Stimulated activated effector memory CD8-positive, alpha-beta T cell treated with anti-CD3 and anti-CD28 coated beads, Interleukin-12 subunit alpha, Interleukin-12 subunit beta, amount 100 ng/mL, for 72 hours (primary cell): ENCODE measurements at regions not wholly inside any gene's neighbourhood (a gene's known extent, or its start where the extent isn't known, plus 50 kb on each side); places are given as distances from the start of the nearest gene placed in this dataset.

ENCODE experiments used
- ATAC-seq: fragments of 150-1000 bp; cut with Tn5 transposase; 2 replicates; pipeline ENCODE4 v1.10.0; 2021
- DNase-seq, 2 donors: peaks; one replicate each; pipeline ENCODE4 v3.0.0; 2021 to 2022; ENCODE audit warnings: low spot score in 2 of 2
- H3K27ac Mint-ChIP-seq: one replicate; pipeline ENCODE4 v1.8.0; 2022; ENCODE audit warnings: mild to moderate bottlenecking, mixed read lengths
- H3K36me3 Mint-ChIP-seq: one replicate; pipeline ENCODE4 v1.8.0; 2022; ENCODE audit warnings: mild to moderate bottlenecking, mixed read lengths
- H3K4me1 Mint-ChIP-seq: one replicate; pipeline ENCODE4 v1.8.0; 2022; ENCODE audit warnings: mixed read lengths
- H3K4me3 Mint-ChIP-seq: one replicate; pipeline ENCODE4 v1.8.0; 2022; ENCODE audit warnings: mild to moderate bottlenecking, mixed read lengths
- H3K9me3 Mint-ChIP-seq: one replicate; pipeline ENCODE4 v1.8.0; 2022; ENCODE audit warnings: mixed read lengths

DNA sequence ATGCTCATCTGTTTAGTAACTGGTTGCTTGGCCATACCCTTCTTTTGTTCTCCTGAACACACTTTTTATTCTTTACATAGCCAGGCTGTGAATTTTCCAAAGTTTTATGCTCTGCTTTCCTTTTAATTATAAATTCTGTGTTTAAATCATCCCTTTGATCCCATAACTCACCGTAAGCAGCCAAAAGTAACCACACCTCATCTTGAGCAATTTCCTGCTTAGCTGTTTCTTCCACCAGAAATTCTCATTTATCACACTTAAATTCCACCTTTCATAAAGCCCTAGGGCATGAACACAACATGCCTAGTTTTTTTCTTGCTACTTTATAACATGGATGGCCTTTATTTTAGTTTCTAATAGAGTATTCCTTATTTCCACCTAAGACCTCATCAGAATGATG lies 510.7 kb downstream of the C12orf50 start:
- Mint-ChIP-seq H3K4me3 (no peak overlapping the region), H3K36me3 (no peaks in the 10 kb centered on the region), H3K4me1 (no peaks in the 10 kb centered on the region), H3K27ac (no peak overlapping the region), H3K9me3 (peaks cover 3% of the 10 kb centered on the region)
- ATAC-seq (no peak), DNase-seq (no peak)

DNA sequence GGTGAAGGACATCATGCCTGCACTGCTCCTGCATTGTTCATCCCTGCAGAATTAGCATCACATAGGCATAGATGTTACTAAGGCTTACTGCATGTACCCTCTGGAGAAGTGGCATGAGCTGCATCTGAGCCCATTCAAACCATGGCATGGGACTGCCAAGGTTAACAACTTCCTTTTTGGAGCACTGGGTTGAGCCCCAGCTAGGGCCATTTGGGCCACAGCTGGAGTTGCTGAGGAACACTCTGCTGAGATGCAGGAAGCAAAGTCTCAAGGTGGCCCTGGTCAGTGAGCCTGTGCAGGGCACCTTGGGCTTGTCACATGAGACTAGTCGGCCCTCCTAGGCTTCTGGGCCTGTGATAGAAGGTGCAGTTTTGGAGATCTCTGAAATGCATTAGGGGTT lies 511.2 kb downstream of the C12orf50 start:
- H3K4me1 Mint-ChIP-seq = no peaks in the 10 kb centered on the region
- no peak overlapping the region for H3K4me3 Mint-ChIP-seq
- no peaks in the 10 kb centered on the region for H3K36me3 Mint-ChIP-seq
- ATAC-seq = peak; percentile 32
- DNase-seq = no peak
- no peak overlapping the region for H3K27ac Mint-ChIP-seq
- peaks cover 3% of the 10 kb centered on the region for H3K9me3 Mint-ChIP-seq

DNA sequence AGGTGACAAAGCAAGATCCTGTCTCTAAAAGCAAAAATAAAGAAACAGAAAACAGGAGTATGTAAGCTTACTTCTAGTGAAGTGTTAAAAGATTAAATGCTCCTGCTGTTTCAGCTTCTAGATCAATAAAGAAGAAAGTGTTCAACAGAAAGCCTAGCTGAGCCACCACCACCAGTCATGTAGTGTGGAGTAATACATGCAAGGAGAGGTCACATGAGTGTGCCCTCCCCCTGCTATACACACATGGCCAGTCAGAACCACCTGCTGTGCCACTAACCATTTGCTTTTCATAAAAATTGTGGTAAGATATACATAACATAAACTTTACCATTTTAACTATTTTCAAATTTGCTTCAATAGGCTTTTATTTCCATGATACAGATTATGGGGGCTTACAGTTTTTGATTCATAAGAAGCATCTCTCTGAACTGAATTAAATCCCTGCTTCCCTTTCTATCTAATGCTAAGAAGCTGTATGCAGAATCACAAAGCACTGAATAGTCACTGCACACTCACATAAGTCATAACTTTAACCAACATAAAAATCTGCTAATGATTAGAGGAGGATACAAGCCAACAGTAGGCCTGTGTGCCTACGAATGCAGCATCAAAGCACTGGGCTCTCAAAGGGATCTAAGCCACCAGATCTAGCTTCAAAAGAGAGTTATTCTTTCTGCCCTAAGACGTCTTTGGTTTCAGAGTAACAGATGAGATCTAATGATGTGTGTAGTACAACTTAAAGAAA lies 515.5 kb downstream of the C12orf50 start:
- Mint-ChIP-seq H3K36me3 (no peaks in the 10 kb centered on the region), H3K27ac (no peak overlapping the region), H3K9me3 (peaks cover 5% of the 10 kb centered on the region), H3K4me3 (no peak overlapping the region), H3K4me1 (no peaks in the 10 kb centered on the region)
- no peak for DNase-seq
- ATAC-seq = no peak

DNA sequence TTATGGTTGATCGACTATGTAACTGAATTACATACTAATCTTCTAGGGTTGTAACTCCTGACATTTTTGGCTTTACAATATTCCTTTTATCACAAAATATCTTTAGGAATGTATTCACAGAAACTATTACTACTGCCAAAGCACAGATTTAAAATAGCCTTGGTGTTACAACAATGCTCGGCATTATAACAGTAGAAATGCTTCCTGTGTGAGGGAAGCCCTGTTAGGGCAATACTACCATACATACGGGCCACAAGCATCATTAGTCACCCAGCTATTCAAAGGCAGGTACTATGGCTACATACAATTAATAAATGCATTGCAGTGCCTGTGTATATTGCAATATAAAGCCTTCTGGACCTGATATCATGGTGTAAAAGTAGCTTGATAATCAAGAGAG lies 517.8 kb downstream of the C12orf50 start:
- Mint-ChIP-seq H3K9me3 (peaks cover 6% of the 10 kb centered on the region), H3K27ac (no peak overlapping the region), H3K36me3 (no peaks in the 10 kb centered on the region), H3K4me3 (no peak overlapping the region), H3K4me1 (no peaks in the 10 kb centered on the region)
- DNase-seq (no peak), ATAC-seq (no peak)

DNA sequence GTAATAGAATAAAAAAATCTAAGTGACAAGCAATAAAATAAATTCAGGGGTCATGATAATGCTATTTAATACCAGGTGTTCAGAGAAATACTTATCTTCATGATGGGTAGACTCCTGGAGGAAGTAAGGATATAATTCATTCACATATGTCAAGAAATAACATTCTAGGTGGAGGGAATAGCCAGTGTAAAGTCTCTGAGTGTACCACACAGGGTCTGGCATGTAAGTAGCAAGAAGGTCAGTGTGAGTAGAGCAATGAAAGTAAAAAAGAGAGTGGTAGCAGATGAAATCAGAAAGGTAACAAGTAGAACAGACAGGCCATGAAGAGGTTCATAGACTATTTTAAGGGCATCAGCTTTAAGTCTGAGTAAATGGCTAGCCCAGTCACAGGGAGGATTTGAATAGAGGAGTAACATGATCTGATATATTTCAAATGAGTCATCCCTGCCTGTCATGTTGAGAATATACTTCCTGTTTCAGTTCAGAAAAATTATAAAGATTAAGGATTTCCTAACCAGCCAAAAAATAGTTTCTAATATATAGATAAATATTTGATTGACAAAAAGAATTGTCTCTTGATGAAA lies 519.9 kb downstream of the C12orf50 start:
- Mint-ChIP-seq H3K36me3 (no peaks in the 10 kb centered on the region), H3K4me1 (no peaks in the 10 kb centered on the region), H3K9me3 (peaks cover 12% of the 10 kb centered on the region), H3K27ac (no peak overlapping the region), H3K4me3 (no peak overlapping the region)
- no peak for DNase-seq
- ATAC-seq = no peak

DNA sequence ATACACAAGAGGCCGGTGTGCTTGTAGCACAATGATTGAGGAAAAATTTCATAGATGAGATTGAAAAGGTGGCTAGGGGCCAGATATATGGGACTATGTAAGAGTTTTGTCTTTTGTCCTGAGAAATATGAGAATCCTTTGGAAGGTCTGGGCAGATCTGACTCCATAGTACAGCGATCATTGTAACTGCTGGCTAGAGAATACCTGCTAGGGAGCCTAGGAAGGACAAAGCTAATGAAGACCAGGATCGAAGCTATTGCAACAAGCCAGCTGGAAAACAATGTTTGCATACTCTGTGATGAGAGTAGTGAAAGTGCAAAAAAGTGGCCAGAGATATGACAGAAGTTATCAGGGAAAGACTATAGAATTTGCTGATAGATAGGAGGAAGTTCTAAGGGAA lies 537.6 kb downstream of the C12orf50 start:
- no peak overlapping the region for H3K4me3 Mint-ChIP-seq
- ATAC-seq = no peak

DNA sequence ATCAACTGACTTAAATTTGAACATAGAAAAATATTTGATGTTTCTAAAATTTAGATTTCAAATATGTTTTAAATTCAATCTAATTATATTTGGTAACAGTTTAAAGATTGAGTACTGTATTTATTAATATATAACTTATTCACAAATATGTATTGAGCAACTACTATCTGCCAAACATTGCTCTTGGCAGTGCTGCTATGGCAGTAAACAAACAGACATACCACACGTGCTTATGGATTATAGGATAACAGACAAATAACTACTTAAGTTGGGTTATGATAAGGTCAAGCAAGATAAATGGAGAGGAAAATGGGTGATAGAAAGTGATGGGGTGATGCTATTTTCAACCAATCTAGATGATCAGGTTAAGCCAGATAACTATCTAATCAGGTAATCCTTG lies 538.1 kb downstream of the C12orf50 start:
- Mint-ChIP-seq H3K9me3 (peaks cover 3% of the 10 kb centered on the region), H3K4me1 (no peaks in the 10 kb centered on the region), H3K36me3 (no peaks in the 10 kb centered on the region), H3K27ac (no peak overlapping the region), H3K4me3 (no peak overlapping the region)
- no peak for ATAC-seq
- no peak for DNase-seq

More for the DNA sequence above, 537.6 kb downstream of the C12orf50 start:
- Mint-ChIP-seq H3K4me1 (no peaks in the 10 kb centered on the region), H3K9me3 (peaks cover 3% of the 10 kb centered on the region), H3K27ac (no peak overlapping the region), H3K36me3 (no peaks in the 10 kb centered on the region)
- DNase-seq = no peak

DNA sequence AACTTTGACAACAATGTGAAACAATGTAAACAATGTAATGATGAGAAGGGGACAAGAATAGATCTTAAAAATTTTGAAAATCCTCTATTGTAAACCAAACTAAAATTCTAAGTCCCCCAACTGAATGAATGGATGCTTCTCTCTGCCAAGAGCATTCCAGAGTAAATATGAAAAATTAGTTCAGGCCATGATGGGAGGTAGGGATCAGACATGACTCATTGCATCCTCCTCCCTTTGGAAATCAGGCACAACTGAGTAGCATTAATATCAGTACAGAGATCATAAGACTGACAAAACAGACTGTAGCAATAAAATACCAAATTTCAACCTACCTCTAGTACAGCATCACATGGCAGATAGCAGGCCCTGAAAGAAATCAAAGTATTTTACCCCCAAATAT lies 559.9 kb downstream of the C12orf50 start:
- ATAC-seq (no peak), DNase-seq (no peak)
- no peaks in the 10 kb centered on the region for H3K36me3 Mint-ChIP-seq
- peaks cover 13% of the 10 kb centered on the region for H3K9me3 Mint-ChIP-seq
- no peak overlapping the region for H3K27ac Mint-ChIP-seq
- H3K4me1 Mint-ChIP-seq = no peaks in the 10 kb centered on the region
- H3K4me3 Mint-ChIP-seq = no peak overlapping the region

DNA sequence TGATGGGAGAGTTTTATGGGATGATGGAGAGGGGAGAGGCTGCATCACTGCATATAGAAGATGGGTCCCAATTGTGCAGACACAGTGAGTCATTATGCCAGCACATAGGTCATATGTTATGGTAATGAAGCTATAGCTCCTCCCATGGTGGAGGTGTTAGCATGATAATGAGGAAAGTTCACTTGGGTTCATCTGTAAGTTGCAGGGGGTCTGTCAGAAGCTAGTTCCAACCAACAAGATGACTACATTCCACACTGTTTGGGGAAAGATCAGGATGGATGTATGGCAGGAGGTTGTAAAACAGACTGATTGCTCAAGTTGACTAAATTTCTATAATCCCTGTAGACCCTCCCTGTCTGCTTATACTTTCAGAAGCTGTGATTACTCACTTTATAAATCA lies 561.3 kb downstream of the C12orf50 start:
- no peak for ATAC-seq
- no peak overlapping the region for H3K27ac Mint-ChIP-seq
- no peak overlapping the region for H3K4me3 Mint-ChIP-seq
- H3K36me3 Mint-ChIP-seq = no peaks in the 10 kb centered on the region
- DNase-seq = no peak
- no peaks in the 10 kb centered on the region for H3K4me1 Mint-ChIP-seq
- H3K9me3 Mint-ChIP-seq = peaks cover 11% of the 10 kb centered on the region

DNA sequence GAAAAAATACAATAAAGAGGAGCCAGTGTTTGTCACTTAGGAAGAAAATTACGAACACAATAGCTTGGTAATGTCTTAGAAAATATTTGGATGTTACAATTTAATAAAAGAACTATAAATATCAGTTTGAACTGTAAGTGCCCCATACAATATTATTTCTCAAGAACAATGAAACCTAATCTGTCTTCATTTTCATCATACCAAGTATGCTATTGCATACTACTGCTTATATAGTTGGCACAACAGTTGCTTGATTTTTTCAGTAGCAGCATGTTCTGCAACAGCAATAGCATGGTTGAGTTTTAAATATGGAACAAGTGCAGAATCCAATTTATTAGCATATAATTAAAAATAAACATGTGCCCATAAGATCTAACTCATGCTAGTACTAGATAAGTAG lies 564.6 kb downstream of the C12orf50 start:
- Mint-ChIP-seq H3K27ac (no peak overlapping the region), H3K4me1 (no peaks in the 10 kb centered on the region), H3K36me3 (no peaks in the 10 kb centered on the region), H3K4me3 (no peak overlapping the region), H3K9me3 (peaks cover 18% of the 10 kb centered on the region)
- ATAC-seq (no peak), DNase-seq (no peak)

DNA sequence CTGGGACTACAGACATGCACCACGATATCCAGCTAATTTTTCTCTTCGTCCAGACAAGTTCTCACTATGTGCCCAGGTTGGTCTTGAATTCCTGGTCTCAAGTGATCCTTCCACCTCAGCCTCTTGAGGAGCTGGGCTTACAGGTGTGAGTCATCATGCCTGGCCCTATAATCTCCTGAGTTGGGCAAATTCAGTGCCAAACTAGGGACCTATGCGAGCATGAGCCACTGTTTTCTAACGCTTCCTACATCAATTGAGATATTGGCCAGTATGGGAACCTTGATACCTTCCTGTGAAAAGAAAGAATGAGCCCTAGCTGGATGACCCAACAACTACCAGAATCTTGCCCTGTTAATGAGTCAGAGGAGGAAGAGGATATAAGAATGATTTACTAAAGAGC lies 585.2 kb downstream of the C12orf50 start:
- Mint-ChIP-seq H3K27ac (no peak overlapping the region), H3K36me3 (no peaks in the 10 kb centered on the region), H3K9me3 (peaks cover 8% of the 10 kb centered on the region), H3K4me3 (no peak overlapping the region), H3K4me1 (no peaks in the 10 kb centered on the region)
- DNase-seq (no peak), ATAC-seq (no peak)

DNA sequence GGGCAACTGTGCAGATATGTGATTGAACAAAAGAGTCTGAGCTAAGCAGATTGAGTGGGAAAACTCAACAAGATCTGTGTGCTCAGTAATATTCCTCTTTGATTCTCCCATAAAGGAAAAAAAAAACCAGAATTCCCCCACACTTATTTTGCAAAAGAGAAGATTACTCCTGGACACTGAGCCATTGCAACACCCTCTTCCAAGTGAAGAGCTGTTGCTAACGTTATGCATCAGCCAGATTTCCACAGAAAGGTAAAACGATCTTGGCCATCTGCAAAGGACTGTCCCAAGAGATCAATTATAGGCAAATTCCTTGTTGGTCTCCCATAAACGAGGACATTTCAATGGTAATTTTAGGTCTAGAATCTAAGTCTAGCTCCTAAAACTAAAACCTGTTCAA lies 587.7 kb downstream of the C12orf50 start:
- Mint-ChIP-seq H3K27ac (no peak overlapping the region), H3K4me3 (no peak overlapping the region), H3K36me3 (no peaks in the 10 kb centered on the region), H3K9me3 (peaks cover 15% of the 10 kb centered on the region), H3K4me1 (no peaks in the 10 kb centered on the region)
- no peak for ATAC-seq
- DNase-seq = no peak

DNA sequence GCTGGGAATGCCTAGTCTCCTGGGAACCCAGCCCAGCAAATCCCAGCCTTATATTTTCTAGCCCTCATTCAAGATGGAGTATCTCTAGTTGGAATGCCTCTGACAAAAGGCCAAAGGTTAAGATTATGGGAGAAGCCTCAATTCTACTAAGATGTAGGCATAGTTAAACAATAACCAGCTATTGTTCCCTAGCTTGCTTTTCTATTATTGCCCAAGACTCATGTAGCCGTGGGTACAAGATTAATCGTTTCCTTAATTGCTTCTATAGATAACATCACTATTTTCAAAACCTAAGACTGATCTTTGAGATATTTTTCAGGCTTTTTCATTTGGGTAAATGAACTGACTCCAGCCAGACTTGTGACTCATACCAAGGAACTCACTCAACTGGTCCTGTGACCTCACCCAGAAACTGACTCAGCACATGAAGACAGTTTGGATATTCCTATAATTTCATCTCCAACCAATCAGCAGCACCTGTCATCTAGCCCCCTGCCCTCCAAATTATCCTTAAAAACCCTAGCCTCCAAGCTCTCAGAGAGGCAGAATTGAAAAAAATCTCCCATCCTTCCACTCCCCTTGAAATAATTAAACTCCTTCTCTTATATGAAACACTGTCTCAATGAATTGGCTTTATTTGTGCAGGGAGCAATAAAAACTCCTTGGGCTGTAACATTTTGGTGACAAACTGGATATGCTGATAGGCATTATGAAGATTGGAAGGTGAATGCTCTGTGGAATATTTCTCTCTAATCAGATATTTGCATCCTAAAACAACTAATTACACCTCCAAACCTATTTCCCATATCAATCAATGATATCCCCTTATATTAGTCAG lies 589.0 kb downstream of the C12orf50 start:
- Mint-ChIP-seq H3K4me3 (no peak overlapping the region), H3K4me1 (no peaks in the 10 kb centered on the region), H3K9me3 (peaks cover 17% of the 10 kb centered on the region), H3K27ac (no peak overlapping the region), H3K36me3 (no peaks in the 10 kb centered on the region)
- ATAC-seq = no peak
- DNase-seq = no peak

DNA sequence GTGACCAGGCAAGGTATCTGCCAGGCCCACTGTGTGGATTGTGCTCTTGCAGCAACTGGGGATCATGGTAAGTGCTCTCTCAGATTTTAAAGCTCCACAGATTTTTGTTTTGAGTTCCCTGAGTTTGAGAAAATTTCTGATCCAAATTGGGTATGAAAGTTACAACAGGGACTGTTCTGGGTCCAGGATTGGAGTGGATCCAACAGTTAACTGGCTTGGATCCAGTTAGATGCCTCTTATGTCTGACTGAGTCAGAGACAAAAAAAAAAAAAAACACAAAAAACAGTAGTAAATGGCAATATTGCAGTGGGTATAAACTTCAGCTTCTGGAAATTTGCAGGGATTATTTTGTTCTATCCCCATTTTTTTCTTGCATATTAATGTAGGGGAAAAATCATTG lies 598.8 kb downstream of the C12orf50 start:
- H3K4me3 Mint-ChIP-seq = no peak overlapping the region
- no peak overlapping the region for H3K27ac Mint-ChIP-seq
- no peaks in the 10 kb centered on the region for H3K4me1 Mint-ChIP-seq
- H3K36me3 Mint-ChIP-seq = no peaks in the 10 kb centered on the region
- DNase-seq = no peak
- no peak for ATAC-seq
- H3K9me3 Mint-ChIP-seq = peaks cover 17% of the 10 kb centered on the region

DNA sequence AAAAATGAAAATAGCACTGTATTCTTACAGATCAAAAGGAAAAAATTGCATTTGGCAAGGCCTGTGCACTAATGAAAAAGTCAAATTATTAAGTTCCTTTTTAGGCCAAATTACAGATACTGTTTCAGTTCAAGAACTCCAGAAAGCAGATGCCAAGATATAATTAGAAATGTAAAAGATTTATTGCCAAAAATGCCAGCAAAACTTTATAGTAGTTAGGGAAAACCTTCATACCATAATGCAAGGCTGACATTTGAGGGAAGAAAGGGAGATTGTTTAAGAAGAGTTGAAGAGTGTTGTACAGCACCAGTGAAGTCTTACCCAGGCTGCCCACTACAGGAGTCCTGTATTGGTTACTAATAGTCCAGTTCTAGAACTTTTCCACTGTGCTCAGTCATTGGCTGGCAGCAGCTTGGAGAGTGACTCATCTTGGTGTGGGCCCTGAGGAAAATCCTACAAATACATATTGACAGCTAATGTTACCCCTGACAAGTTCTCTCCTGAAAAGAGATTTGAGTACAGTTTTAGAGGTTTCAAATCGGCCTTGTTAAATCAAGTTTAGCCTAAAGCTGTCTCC lies 600.4 kb downstream of the C12orf50 start:
- DNase-seq (no peak), ATAC-seq (no peak)
- no peaks in the 10 kb centered on the region for H3K36me3 Mint-ChIP-seq
- no peak overlapping the region for H3K4me3 Mint-ChIP-seq
- H3K27ac Mint-ChIP-seq = no peak overlapping the region
- no peaks in the 10 kb centered on the region for H3K4me1 Mint-ChIP-seq
- H3K9me3 Mint-ChIP-seq = peaks cover 17% of the 10 kb centered on the region
